ENCODE measurements at regions not wholly inside any gene's neighbourhood (a gene's known extent, or its start where the extent isn't known, plus 50 kb on each side); places are given as distances from the start of the nearest gene placed in this dataset.
A peak's percentile ranks its signal among the peaks of the same experiment; 100 is the strongest.

- Histone ChIP-seq H3K9ac (ENCODE audit: low read length) (no peak overlapping the region), H3K27ac (ENCODE audit: low read length) (no peak overlapping the region), H3K79me2 (ENCODE audit: low read length) (no peaks in the 10 kb centered on the region), H3K27me3 (ENCODE audit: low read length) (peaks cover 16% of the 10 kb centered on the region), H4K20me1 (ENCODE audit: low read length) (no peaks in the 10 kb centered on the region), H3K4me3 (ENCODE audit: low read length) (no peak overlapping the region), H3F3A (ENCODE audit: low read length, unreplicated experiment) (no peaks in the 10 kb centered on the region), H3K4me1 (ENCODE audit: insufficient read depth, low read length) (no peaks in the 10 kb centered on the region), H3K36me3 (ENCODE audit: low read depth, low read length) (no peaks in the 10 kb centered on the region), H3K4me2 (ENCODE audit: low read length) (no peak overlapping the region), H3K9me3 (ENCODE audit: low read length) (no peaks in the 10 kb centered on the region), H3K9me2 (replicated peaks; ENCODE audit: low read length) (no peaks in the 10 kb centered on the region), H2AFZ (ENCODE audit: low read length) (no peak overlapping the region)
- TF ChIP-seq CTCF (conservative IDR thresholded peaks at IDR 0.05; ENCODE audit: low read depth, low read length) (no peak), EZH2phosphoT487 (IDR thresholded peaks at IDR 0.05; ENCODE audit: borderline replicate concordance, low read length) (no peak), EZH2 (IDR thresholded peaks at IDR 0.05; ENCODE audit: low read length, unreplicated experiment) (no peak)
- no peak for ATAC-seq
- CTCF ChIA-PET: no interaction called here
- intact Hi-C loops (cut with micrococcal nuclease): no loop called here
- no TSS peak for BruUV-seq (replicated peaks)
- POLR2A ChIA-PET (ENCODE audit: unreplicated experiment): no interaction called here
- DNase-seq: peak; percentile 24
Measured at GRCh38 chr17:51423421-51424160, 163.2 kb downstream of the UTP18 start.

- ATAC-seq (no peak), DNase-seq (no peak)
- ChIA-PET POLR2A (ENCODE audit: unreplicated experiment) (no interaction called here), CTCF (no interaction called here)
- H3K4me1 ChIP-seq (ENCODE audit: insufficient read depth, low read length): no peaks in the 10 kb centered on the region
- no TSS peak for BruUV-seq (replicated peaks)
- H3F3A ChIP-seq (ENCODE audit: low read length, unreplicated experiment): no peaks in the 10 kb centered on the region
- H3K4me3 ChIP-seq (ENCODE audit: low read length): no peak overlapping the region
- TF ChIP-seq CTCF (conservative IDR thresholded peaks at IDR 0.05; ENCODE audit: low read depth, low read length): no peak
- no peak for TF ChIP-seq EZH2phosphoT487 (IDR thresholded peaks at IDR 0.05; ENCODE audit: borderline replicate concordance, low read length)
- no peak for TF ChIP-seq EZH2 (IDR thresholded peaks at IDR 0.05; ENCODE audit: low read length, unreplicated experiment)
- no peaks in the 10 kb centered on the region for H4K20me1 ChIP-seq (ENCODE audit: low read length)
- H3K9me2 ChIP-seq (replicated peaks; ENCODE audit: low read length): no peaks in the 10 kb centered on the region
- no peak overlapping the region for H3K9ac ChIP-seq (ENCODE audit: low read length)
- peaks cover 11% of the 10 kb centered on the region for H3K27me3 ChIP-seq (ENCODE audit: low read length)
- H3K9me3 ChIP-seq (ENCODE audit: low read length): no peaks in the 10 kb centered on the region
- H3K79me2 ChIP-seq (ENCODE audit: low read length): no peaks in the 10 kb centered on the region
- no peak overlapping the region for H2AFZ ChIP-seq (ENCODE audit: low read length)
- no peaks in the 10 kb centered on the region for H3K36me3 ChIP-seq (ENCODE audit: low read depth, low read length)
- H3K27ac ChIP-seq (ENCODE audit: low read length): no peak overlapping the region
- H3K4me2 ChIP-seq (ENCODE audit: low read length): no peak overlapping the region
- intact Hi-C loops (cut with micrococcal nuclease): no loop called here
Measured at GRCh38 chr17:51425773-51426172, 165.4 kb downstream of the UTP18 start.

- Histone ChIP-seq H4K20me1 (ENCODE audit: low read length) (no peaks in the 10 kb centered on the region), H3K4me3 (ENCODE audit: low read length) (no peak overlapping the region), H3K4me2 (ENCODE audit: low read length) (no peak overlapping the region), H3K9ac (ENCODE audit: low read length) (no peak overlapping the region), H3K4me1 (ENCODE audit: insufficient read depth, low read length) (no peaks in the 10 kb centered on the region), H3K9me3 (ENCODE audit: low read length) (no peaks in the 10 kb centered on the region), H3K36me3 (ENCODE audit: low read depth, low read length) (no peaks in the 10 kb centered on the region), H3K27ac (ENCODE audit: low read length) (no peak overlapping the region), H3F3A (ENCODE audit: low read length, unreplicated experiment) (no peaks in the 10 kb centered on the region), H2AFZ (ENCODE audit: low read length) (no peak overlapping the region), H3K79me2 (ENCODE audit: low read length) (no peaks in the 10 kb centered on the region), H3K27me3 (ENCODE audit: low read length) (peaks cover 6% of the 10 kb centered on the region), H3K9me2 (replicated peaks; ENCODE audit: low read length) (no peaks in the 10 kb centered on the region)
- no peak for ATAC-seq
- no peak for TF ChIP-seq EZH2 (IDR thresholded peaks at IDR 0.05; ENCODE audit: low read length, unreplicated experiment)
- TF ChIP-seq CTCF (conservative IDR thresholded peaks at IDR 0.05; ENCODE audit: low read depth, low read length): no peak
- TF ChIP-seq EZH2phosphoT487 (IDR thresholded peaks at IDR 0.05; ENCODE audit: borderline replicate concordance, low read length): no peak
- ChIA-PET CTCF (no interaction called here), POLR2A (ENCODE audit: unreplicated experiment) (no interaction called here)
- DNase-seq: no peak
- no TSS peak for BruUV-seq (replicated peaks)
- intact Hi-C loops (cut with micrococcal nuclease): no loop called here
Measured at GRCh38 chr17:51427323-51427811, 167.0 kb downstream of the UTP18 start.
